ENCODE measurements at regions not wholly inside any gene's neighbourhood (a gene's known extent, or its start where the extent isn't known, plus 50 kb on each side); places are given as distances from the start of the nearest gene placed in this dataset.

- Histone ChIP-seq H3K27me3 (ENCODE audit: control insufficient read depth, insufficient read depth, low read length) (no peaks in the 10 kb centered on the region), H3K4me1 (ENCODE audit: control insufficient read depth, insufficient read depth, low read length) (no peaks in the 10 kb centered on the region), H3K36me3 (ENCODE audit: control insufficient read depth, insufficient read depth, low read length) (no peaks in the 10 kb centered on the region), H3K4me3 (ENCODE audit: low read depth, low read length) (no peak overlapping the region), H3K27ac (ENCODE audit: low read depth, low read length) (no peak overlapping the region), H3K9ac (ENCODE audit: low read length) (no peak overlapping the region), H3K9me3 (ENCODE audit: control insufficient read depth, insufficient read depth, low read depth, low read length) (peaks cover 16% of the 10 kb centered on the region)
Observed at GRCh38 chr12:89187507-89187906, 164.8 kb downstream of the DUSP6 start.

- Histone ChIP-seq H3K9me3 (ENCODE audit: control insufficient read depth, insufficient read depth, low read depth, low read length) (peaks cover 16% of the 10 kb centered on the region), H3K27ac (ENCODE audit: low read depth, low read length) (no peak overlapping the region), H3K9ac (ENCODE audit: low read length) (no peak overlapping the region), H3K4me3 (ENCODE audit: low read depth, low read length) (no peak overlapping the region), H3K27me3 (ENCODE audit: control insufficient read depth, insufficient read depth, low read length) (no peaks in the 10 kb centered on the region), H3K36me3 (ENCODE audit: control insufficient read depth, insufficient read depth, low read length) (no peaks in the 10 kb centered on the region), H3K4me1 (ENCODE audit: control insufficient read depth, insufficient read depth, low read length) (no peaks in the 10 kb centered on the region)
Observed at GRCh38 chr12:89185889-89186288, 166.4 kb downstream of the DUSP6 start.

- H3K36me3 ChIP-seq (ENCODE audit: control insufficient read depth, insufficient read depth, low read length), result no peaks in the 10 kb centered on the region
- no peak overlapping the region for H3K27ac ChIP-seq (ENCODE audit: low read depth, low read length)
- peaks cover 11% of the 10 kb centered on the region for H3K9me3 ChIP-seq (ENCODE audit: control insufficient read depth, insufficient read depth, low read depth, low read length)
- H3K9ac ChIP-seq (ENCODE audit: low read length), result no peak overlapping the region
- H3K4me3 ChIP-seq (ENCODE audit: low read depth, low read length), result no peak overlapping the region
- H3K4me1 ChIP-seq (ENCODE audit: control insufficient read depth, insufficient read depth, low read length), result no peaks in the 10 kb centered on the region
- H3K27me3 ChIP-seq (ENCODE audit: control insufficient read depth, insufficient read depth, low read length), result no peaks in the 10 kb centered on the region
Observed at GRCh38 chr12:89185181-89185580, 167.1 kb downstream of the DUSP6 start.

DNA sequence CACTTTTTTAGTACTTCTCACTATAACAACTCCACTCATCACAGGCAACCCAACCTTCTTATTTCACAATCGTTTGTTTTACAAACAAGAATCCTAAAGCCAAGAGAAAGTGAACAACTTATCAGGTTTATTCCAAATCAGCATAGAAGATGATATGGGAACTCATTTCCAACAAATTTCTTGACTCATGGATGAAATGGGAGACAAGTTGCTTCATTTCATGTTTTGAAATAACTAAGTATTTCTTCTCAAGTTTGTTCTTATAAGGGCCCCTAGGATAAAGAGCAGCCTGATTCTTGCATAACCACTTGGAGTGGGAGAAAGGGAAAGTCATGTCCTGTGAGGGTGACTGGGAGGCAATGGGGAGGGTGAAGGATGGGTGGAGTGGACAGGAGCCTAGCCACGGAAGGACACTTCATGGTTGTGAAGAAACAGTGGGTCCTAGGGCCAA lies 168.3 kb downstream of the DUSP6 start:
- Histone ChIP-seq H3K27me3 (ENCODE audit: control insufficient read depth, insufficient read depth, low read length) (no peaks in the 10 kb centered on the region), H3K27ac (ENCODE audit: low read depth, low read length) (no peak overlapping the region), H3K9ac (ENCODE audit: low read length) (no peak overlapping the region), H3K9me3 (ENCODE audit: control insufficient read depth, insufficient read depth, low read depth, low read length) (peaks cover under 1% of the 10 kb centered on the region; the same call in 1 of the 2 replicates), H3K36me3 (ENCODE audit: control insufficient read depth, insufficient read depth, low read length) (no peaks in the 10 kb centered on the region), H3K4me1 (ENCODE audit: control insufficient read depth, insufficient read depth, low read length) (no peaks in the 10 kb centered on the region), H3K4me3 (ENCODE audit: low read depth, low read length) (no peak overlapping the region)

DNA sequence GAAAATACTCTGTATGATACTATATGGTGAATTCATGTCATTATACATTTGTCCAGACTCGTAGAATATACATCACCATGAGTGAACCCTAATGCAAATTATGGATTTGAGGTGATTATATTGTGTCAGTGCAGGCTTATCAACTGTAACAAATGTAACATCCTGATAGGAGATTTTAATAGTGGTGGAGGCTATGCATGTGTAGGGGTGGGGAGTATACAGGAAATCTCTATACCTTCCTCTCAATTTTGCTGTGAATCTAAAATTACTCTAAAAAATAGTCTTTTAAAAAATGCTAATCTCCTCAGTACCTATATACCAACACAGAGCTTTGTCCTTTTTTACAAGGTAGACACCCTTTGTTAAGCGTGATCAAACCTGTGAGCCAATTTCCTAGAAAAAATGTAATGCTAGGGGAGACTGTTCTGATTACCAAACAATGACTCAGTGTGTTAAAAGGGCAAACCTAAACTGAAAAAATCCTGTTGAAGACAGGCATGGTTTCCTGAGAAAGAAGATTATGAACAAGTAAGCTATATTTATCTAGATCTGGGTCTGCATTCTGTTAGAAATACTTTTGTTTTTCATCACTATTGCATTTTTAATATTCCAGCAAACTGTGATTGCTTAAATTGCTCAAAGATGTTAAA lies 170.9 kb downstream of the DUSP6 start:
- no peaks in the 10 kb centered on the region for H3K27me3 ChIP-seq (ENCODE audit: control insufficient read depth, insufficient read depth, low read length)
- no peaks in the 10 kb centered on the region for H3K36me3 ChIP-seq (ENCODE audit: control insufficient read depth, insufficient read depth, low read length)
- H3K9ac ChIP-seq (ENCODE audit: low read length), result no peak overlapping the region
- H3K4me3 ChIP-seq (ENCODE audit: low read depth, low read length), result no peak overlapping the region
- H3K27ac ChIP-seq (ENCODE audit: low read depth, low read length), result no peak overlapping the region
- H3K4me1 ChIP-seq (ENCODE audit: control insufficient read depth, insufficient read depth, low read length), result no peaks in the 10 kb centered on the region
- no peaks in the 10 kb centered on the region for H3K9me3 ChIP-seq (ENCODE audit: control insufficient read depth, insufficient read depth, low read depth, low read length)

GRCh38 chr12:89180496-89180895 lies 171.8 kb downstream of the DUSP6 start:
- Histone ChIP-seq H3K27ac (ENCODE audit: low read depth, low read length) (no peak overlapping the region), H3K9me3 (ENCODE audit: control insufficient read depth, insufficient read depth, low read depth, low read length) (no peaks in the 10 kb centered on the region), H3K9ac (ENCODE audit: low read length) (no peak overlapping the region), H3K4me3 (ENCODE audit: low read depth, low read length) (no peak overlapping the region), H3K4me1 (ENCODE audit: control insufficient read depth, insufficient read depth, low read length) (no peaks in the 10 kb centered on the region), H3K27me3 (ENCODE audit: control insufficient read depth, insufficient read depth, low read length) (no peaks in the 10 kb centered on the region), H3K36me3 (ENCODE audit: control insufficient read depth, insufficient read depth, low read length) (no peaks in the 10 kb centered on the region)

GRCh38 chr12:89179983-89180382 lies 172.3 kb downstream of the DUSP6 start:
- no peaks in the 10 kb centered on the region for H3K4me1 ChIP-seq (ENCODE audit: control insufficient read depth, insufficient read depth, low read length)

DNA sequence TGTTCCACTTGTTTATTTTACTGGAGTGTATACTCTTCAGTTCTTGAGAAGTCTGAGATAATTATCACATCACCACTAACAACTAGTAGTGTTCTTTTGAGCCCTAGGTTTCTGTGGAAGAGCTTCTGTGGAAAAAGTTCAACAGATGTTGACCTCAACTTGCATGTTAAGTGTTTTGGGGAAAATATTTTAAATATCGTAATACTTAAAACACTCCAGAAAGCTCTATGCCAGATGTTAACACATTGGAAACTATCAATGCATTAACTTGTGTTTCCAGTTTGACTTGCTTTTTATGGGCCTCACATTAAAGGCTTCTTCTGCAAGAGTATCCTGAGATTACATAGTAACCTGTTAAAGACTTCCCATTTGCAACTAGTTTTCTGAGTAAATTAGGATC lies 173.1 kb downstream of the DUSP6 start:
- Histone ChIP-seq H3K27ac (ENCODE audit: low read depth, low read length) (no peak overlapping the region), H3K36me3 (ENCODE audit: control insufficient read depth, insufficient read depth, low read length) (no peaks in the 10 kb centered on the region), H3K9me3 (ENCODE audit: control insufficient read depth, insufficient read depth, low read depth, low read length) (no peaks in the 10 kb centered on the region), H3K9ac (ENCODE audit: low read length) (no peak overlapping the region), H3K4me3 (ENCODE audit: low read depth, low read length) (no peak overlapping the region), H3K4me1 (ENCODE audit: control insufficient read depth, insufficient read depth, low read length) (no peaks in the 10 kb centered on the region), H3K27me3 (ENCODE audit: control insufficient read depth, insufficient read depth, low read length) (no peaks in the 10 kb centered on the region)

More at GRCh38 chr12:89179983-89180382, 172.3 kb downstream of the DUSP6 start:
- Histone ChIP-seq H3K9ac (ENCODE audit: low read length) (no peak overlapping the region), H3K27ac (ENCODE audit: low read depth, low read length) (no peak overlapping the region), H3K27me3 (ENCODE audit: control insufficient read depth, insufficient read depth, low read length) (no peaks in the 10 kb centered on the region), H3K36me3 (ENCODE audit: control insufficient read depth, insufficient read depth, low read length) (no peaks in the 10 kb centered on the region), H3K9me3 (ENCODE audit: control insufficient read depth, insufficient read depth, low read depth, low read length) (no peaks in the 10 kb centered on the region), H3K4me3 (ENCODE audit: low read depth, low read length) (no peak overlapping the region)

DNA sequence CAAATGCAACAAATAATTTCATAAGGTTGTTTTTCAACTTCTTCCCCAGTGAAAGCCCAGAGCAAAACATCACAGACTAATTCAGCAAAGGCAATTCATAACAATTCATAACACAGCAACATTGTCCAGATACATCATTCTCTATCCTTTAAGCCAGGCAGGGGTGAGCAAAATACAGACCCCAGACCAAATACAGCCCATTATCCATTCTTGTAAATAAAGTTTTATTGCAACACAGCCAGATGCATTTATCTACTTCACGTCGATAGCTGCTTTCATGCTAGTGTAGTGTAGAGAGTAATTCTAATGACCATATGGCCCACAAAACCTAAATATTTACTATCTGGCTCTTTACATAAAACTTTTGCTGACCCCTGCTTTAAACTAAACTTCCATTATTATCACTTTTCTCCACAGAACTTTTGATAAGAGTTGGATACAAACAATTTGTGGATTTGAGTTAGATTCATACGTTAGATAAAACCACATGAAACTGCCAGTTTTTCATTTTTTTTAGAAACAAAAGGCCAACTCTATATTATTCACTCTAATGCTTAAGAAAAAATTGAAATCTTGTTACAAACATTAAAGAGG lies 174.4 kb downstream of the DUSP6 start:
- H3K4me3 ChIP-seq (ENCODE audit: low read depth, low read length), result no peak overlapping the region
- H3K36me3 ChIP-seq (ENCODE audit: control insufficient read depth, insufficient read depth, low read length), result no peaks in the 10 kb centered on the region
- H3K4me1 ChIP-seq (ENCODE audit: control insufficient read depth, insufficient read depth, low read length), result no peaks in the 10 kb centered on the region
- no peak overlapping the region for H3K9ac ChIP-seq (ENCODE audit: low read length)
- H3K27me3 ChIP-seq (ENCODE audit: control insufficient read depth, insufficient read depth, low read length), result no peaks in the 10 kb centered on the region
- no peak overlapping the region for H3K27ac ChIP-seq (ENCODE audit: low read depth, low read length)
- no peaks in the 10 kb centered on the region for H3K9me3 ChIP-seq (ENCODE audit: control insufficient read depth, insufficient read depth, low read depth, low read length)

DNA sequence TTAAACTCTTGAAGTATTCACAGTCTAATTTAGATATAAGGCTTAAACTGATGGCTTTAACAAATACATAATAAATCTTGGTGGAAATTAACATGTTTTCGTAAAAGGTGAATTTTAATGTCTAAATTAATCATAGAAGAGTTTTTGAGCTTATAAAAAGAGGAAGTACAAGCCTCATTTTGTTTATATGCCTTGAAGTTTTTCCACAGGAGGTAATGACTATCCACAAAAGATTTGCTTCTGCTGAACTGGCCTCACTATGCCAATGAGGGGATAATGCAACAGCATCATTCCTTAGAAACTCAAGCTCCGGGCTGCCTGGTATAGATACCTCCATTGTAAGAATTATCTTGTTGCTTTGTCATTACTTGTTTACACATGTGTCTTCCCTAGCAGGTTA lies 175.6 kb downstream of the DUSP6 start:
- Histone ChIP-seq H3K4me3 (ENCODE audit: low read depth, low read length) (no peak overlapping the region), H3K27me3 (ENCODE audit: control insufficient read depth, insufficient read depth, low read length) (no peaks in the 10 kb centered on the region), H3K27ac (ENCODE audit: low read depth, low read length) (no peak overlapping the region)

DNA sequence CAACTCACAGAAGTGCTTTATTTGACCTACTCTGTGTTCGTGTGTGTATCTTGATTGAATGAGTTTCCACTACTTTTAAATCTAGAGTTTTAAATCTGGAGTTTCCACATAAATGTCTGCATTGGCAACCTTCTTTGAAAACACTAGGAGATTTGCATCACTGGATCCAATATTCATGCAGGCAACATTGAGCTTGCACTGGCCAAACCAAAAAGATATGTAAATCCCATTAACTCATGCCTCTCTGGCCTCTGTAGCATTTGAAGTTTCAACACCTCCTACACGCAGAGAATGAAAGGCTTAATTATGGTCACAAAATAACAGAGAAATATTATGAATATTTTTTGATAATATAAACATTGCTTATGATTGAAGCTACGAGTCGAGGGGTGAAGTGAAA lies 178.6 kb downstream of the DUSP6 start:
- Histone ChIP-seq H3K36me3 (ENCODE audit: control insufficient read depth, insufficient read depth, low read length) (no peaks in the 10 kb centered on the region), H3K4me3 (ENCODE audit: low read depth, low read length) (no peak overlapping the region), H3K27me3 (ENCODE audit: control insufficient read depth, insufficient read depth, low read length) (no peaks in the 10 kb centered on the region), H3K4me1 (ENCODE audit: control insufficient read depth, insufficient read depth, low read length) (no peaks in the 10 kb centered on the region), H3K27ac (ENCODE audit: low read depth, low read length) (no peak overlapping the region), H3K9me3 (ENCODE audit: control insufficient read depth, insufficient read depth, low read depth, low read length) (peaks cover 3% of the 10 kb centered on the region; the same call in 1 of the 2 replicates), H3K9ac (ENCODE audit: low read length) (no peak overlapping the region)

More for the DNA sequence above, 175.6 kb downstream of the DUSP6 start:
- Histone ChIP-seq H3K9me3 (ENCODE audit: control insufficient read depth, insufficient read depth, low read depth, low read length) (peaks cover 3% of the 10 kb centered on the region; the same call in 1 of the 2 replicates), H3K9ac (ENCODE audit: low read length) (no peak overlapping the region), H3K36me3 (ENCODE audit: control insufficient read depth, insufficient read depth, low read length) (no peaks in the 10 kb centered on the region), H3K4me1 (ENCODE audit: control insufficient read depth, insufficient read depth, low read length) (no peaks in the 10 kb centered on the region)
